Osteocyte (in vitro differentiated cells): ENCODE measurements at regions not wholly inside any gene's neighbourhood (a gene's known extent, or its start where the extent isn't known, plus 50 kb on each side); places are given as distances from the start of the nearest gene placed in this dataset.

ENCODE experiments used
- DNase-seq: peaks from one replicate; pipeline ENCODE4 v3.0.0; 2021; ENCODE audit warnings: mixed read lengths; ENCODE audit not compliant: unreplicated experiment; ENCODE audit errors: extremely low spot score
- H3K27ac Mint-ChIP-seq: one replicate; pipeline ENCODE4 v1.8.0; 2021; ENCODE audit warnings: mild to moderate bottlenecking, mixed read lengths; ENCODE audit not compliant: unreplicated experiment
- H3K27me3 Mint-ChIP-seq: one replicate; pipeline ENCODE4 v1.8.0; 2021; ENCODE audit warnings: mixed read lengths; ENCODE audit not compliant: unreplicated experiment
- H3K36me3 Mint-ChIP-seq: one replicate; pipeline ENCODE4 v1.8.0; 2021; ENCODE audit warnings: mixed read lengths; ENCODE audit not compliant: unreplicated experiment
- H3K4me1 Mint-ChIP-seq: one replicate; pipeline ENCODE4 v1.8.0; 2021; ENCODE audit warnings: mixed read lengths; ENCODE audit not compliant: unreplicated experiment
- H3K4me3 Mint-ChIP-seq: one replicate; pipeline ENCODE4 v1.8.0; 2021; ENCODE audit warnings: mild to moderate bottlenecking, moderate library complexity, mixed read lengths; ENCODE audit not compliant: unreplicated experiment
- H3K9me3 Mint-ChIP-seq: one replicate; pipeline ENCODE4 v1.8.0; 2021; ENCODE audit warnings: mixed read lengths; ENCODE audit not compliant: unreplicated experiment
- TF ChIP-seq, protein P1 (sequence below): fragments of 200-600 bp; sonication (generic); IDR thresholded peaks from 2 replicates; pipeline ENCODE4 v1.5.0; 2021; ENCODE audit warnings: antibody characterized with exemption, mild to moderate bottlenecking, moderate library complexity

GRCh38 chr16:66152181-66152580 is 214.3 kb upstream of the CDH5 start:
- Mint-ChIP-seq H3K27me3 (no peaks in the 10 kb centered on the region), H3K27ac (peak overlapping the region; percentile 94), H3K9me3 (no peaks in the 10 kb centered on the region), H3K4me3 (no peak overlapping the region), H3K4me1 (peaks cover 57% of the 10 kb centered on the region), H3K36me3 (no peaks in the 10 kb centered on the region)
- DNase-seq, result no peak
- TF ChIP-seq, protein P1, sequence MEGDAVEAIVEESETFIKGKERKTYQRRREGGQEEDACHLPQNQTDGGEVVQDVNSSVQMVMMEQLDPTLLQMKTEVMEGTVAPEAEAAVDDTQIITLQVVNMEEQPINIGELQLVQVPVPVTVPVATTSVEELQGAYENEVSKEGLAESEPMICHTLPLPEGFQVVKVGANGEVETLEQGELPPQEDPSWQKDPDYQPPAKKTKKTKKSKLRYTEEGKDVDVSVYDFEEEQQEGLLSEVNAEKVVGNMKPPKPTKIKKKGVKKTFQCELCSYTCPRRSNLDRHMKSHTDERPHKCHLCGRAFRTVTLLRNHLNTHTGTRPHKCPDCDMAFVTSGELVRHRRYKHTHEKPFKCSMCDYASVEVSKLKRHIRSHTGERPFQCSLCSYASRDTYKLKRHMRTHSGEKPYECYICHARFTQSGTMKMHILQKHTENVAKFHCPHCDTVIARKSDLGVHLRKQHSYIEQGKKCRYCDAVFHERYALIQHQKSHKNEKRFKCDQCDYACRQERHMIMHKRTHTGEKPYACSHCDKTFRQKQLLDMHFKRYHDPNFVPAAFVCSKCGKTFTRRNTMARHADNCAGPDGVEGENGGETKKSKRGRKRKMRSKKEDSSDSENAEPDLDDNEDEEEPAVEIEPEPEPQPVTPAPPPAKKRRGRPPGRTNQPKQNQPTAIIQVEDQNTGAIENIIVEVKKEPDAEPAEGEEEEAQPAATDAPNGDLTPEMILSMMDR, result no peak

GRCh38 chr16:66150698-66151482 is 215.6 kb upstream of the CDH5 start:
- no peak overlapping the region for H3K4me3 Mint-ChIP-seq
- H3K27me3 Mint-ChIP-seq, result no peaks in the 10 kb centered on the region
- H3K9me3 Mint-ChIP-seq, result no peaks in the 10 kb centered on the region
- no peak for DNase-seq
- TF ChIP-seq, protein P1, result no peak
- no peaks in the 10 kb centered on the region for H3K36me3 Mint-ChIP-seq
- peak overlapping the region; percentile 85 for H3K27ac Mint-ChIP-seq
- H3K4me1 Mint-ChIP-seq, result peaks cover 61% of the 10 kb centered on the region

- Mint-ChIP-seq H3K27ac (no peak overlapping the region), H3K4me3 (no peak overlapping the region), H3K4me1 (peaks cover 49% of the 10 kb centered on the region), H3K36me3 (no peaks in the 10 kb centered on the region), H3K9me3 (no peaks in the 10 kb centered on the region), H3K27me3 (no peaks in the 10 kb centered on the region)
- TF ChIP-seq, protein P1, result no peak
- DNase-seq, result no peak
Measured at GRCh38 chr16:66147291-66147690, 219.2 kb upstream of the CDH5 start.

DNA sequence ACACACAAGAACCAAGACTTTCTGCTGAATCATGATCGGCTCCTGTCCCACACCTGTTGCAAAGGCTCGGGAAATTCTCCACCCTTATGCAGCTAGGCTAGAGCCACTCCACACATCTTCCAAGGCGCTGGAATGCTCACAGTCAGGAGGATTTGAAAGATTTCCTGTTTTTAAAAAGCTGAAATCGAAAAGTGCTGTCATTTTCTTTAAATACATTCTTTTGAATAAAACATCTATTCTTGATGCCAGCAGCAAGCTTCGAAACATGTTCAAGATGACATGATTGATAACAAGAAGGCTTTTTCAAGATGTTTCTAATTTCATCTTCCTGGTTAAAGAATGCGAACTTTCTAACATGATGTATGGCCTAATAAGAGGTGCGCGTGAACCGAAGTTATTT is 219.7 kb upstream of the CDH5 start:
- Mint-ChIP-seq H3K4me3 (no peak overlapping the region), H3K27me3 (no peaks in the 10 kb centered on the region), H3K36me3 (no peaks in the 10 kb centered on the region), H3K9me3 (no peaks in the 10 kb centered on the region), H3K27ac (no peak overlapping the region), H3K4me1 (peaks cover 44% of the 10 kb centered on the region)
- TF ChIP-seq, protein P1, result no peak
- DNase-seq, result no peak

- H3K27me3 Mint-ChIP-seq, result no peaks in the 10 kb centered on the region
- no peak overlapping the region for H3K4me3 Mint-ChIP-seq
Measured at GRCh38 chr16:66144641-66145040, 221.8 kb upstream of the CDH5 start.

More at GRCh38 chr16:66144641-66145040, 221.8 kb upstream of the CDH5 start:
- Mint-ChIP-seq H3K27ac (no peak overlapping the region), H3K9me3 (no peaks in the 10 kb centered on the region), H3K4me1 (peaks cover 25% of the 10 kb centered on the region), H3K36me3 (no peaks in the 10 kb centered on the region)
- TF ChIP-seq, protein P1, result no peak
- no peak for DNase-seq
